ENCODE measurements at regions not wholly inside any gene's neighbourhood (a gene's known extent, or its start where the extent isn't known, plus 50 kb on each side); places are given as distances from the start of the nearest gene placed in this dataset.

- TF ChIP-seq CTCF (IDR thresholded peaks at IDR 0.05) (no peak), EZH2 (IDR thresholded peaks at IDR 0.05) (no peak), EZH2phosphoT487 (IDR thresholded peaks at IDR 0.05) (no peak)
Measured at GRCh38 chr20:52465991-52466390, 274.4 kb upstream of the ZFP64 start.
